ENCODE measurements at regions not wholly inside any gene's neighbourhood (a gene's known extent, or its start where the extent isn't known, plus 50 kb on each side); places are given as distances from the start of the nearest gene placed in this dataset.

- TF ChIP-seq CTCF (IDR thresholded peaks at IDR 0.05) (no peak), POLR2A (IDR thresholded peaks at IDR 0.05) (no peak)
Measured at GRCh38 chr18:78010363-78010762, 760.7 kb downstream of the GALR1 start.

Measured in heart left ventricle (tissue), 13 donors.